Heart left ventricle (tissue), 16 donors: ENCODE measurements at regions not wholly inside any gene's neighbourhood (a gene's known extent, or its start where the extent isn't known, plus 50 kb on each side); places are given as distances from the start of the nearest gene placed in this dataset.

Source experiments
- ATAC-seq, 4 donors: fragments of 200-7000 bp; cut with Tn5 transposase; one replicate each; pipeline ENCODE4 v1.9.1; 2020 to 2022; ENCODE audit warnings: moderate library complexity in 4 of 4, mild to moderate bottlenecking in 3 of 4, moderate number of reproducible peaks in 1 of 4
- DNase-seq, 5 donors: peaks; one replicate each; pipeline ENCODE4 v3.0.0-alpha.2; 2020
- H3K27ac ChIP-seq, 12 donors: fragments of 200-600 bp; sonication (generic) in 4 of 12; one replicate each; pipeline versions ENCODE4 v1.5.0 to v1.8.0; 2016 to 2022; ENCODE audit warnings: mild to moderate bottlenecking in 2 of 12
- H3K27me3 ChIP-seq, 9 donors: fragments of 200-600 bp; sonication (generic) in 2 of 9; one replicate each; pipeline versions ENCODE4 v1.5.1 to v1.8.0; 2016 to 2022; ENCODE audit warnings: mild to moderate bottlenecking in 3 of 9
- H3K36me3 ChIP-seq, 9 donors: fragments of 200-600 bp; sonication (generic) in 2 of 9; one replicate each; pipeline versions ENCODE4 v1.5.0 to v1.8.0; 2018 to 2022; ENCODE audit warnings: mild to moderate bottlenecking in 2 of 9
- H3K4me1 ChIP-seq, 12 donors: fragments of 200-600 bp; sonication (generic) in 4 of 12; one replicate each; pipeline versions ENCODE4 v1.5.0 to v1.8.0; 2016 to 2022; ENCODE audit warnings: mild to moderate bottlenecking in 3 of 12
- H3K4me3 ChIP-seq, 12 donors: fragments of 200-600 bp; sonication (generic) in 4 of 12; one replicate each; pipeline versions ENCODE4 v1.5.0 to v1.8.0; 2017 to 2022; ENCODE audit warnings: mild to moderate bottlenecking in 9 of 12, moderate library complexity in 4 of 12
- H3K9me3 ChIP-seq, 12 donors: fragments of 200-600 bp; sonication (generic) in 4 of 12; one replicate each; pipeline versions ENCODE4 v1.5.0 to v1.8.0; 2016 to 2022; ENCODE audit warnings: mild to moderate bottlenecking in 1 of 12
- POLR2A ChIP-seq, 2 donors: fragments of 450-650 bp; IDR thresholded peaks; one replicate each; pipeline ENCODE4 v1.6.1; 2017; ENCODE audit warnings: antibody characterized with exemption in 2 of 2, mild to moderate bottlenecking in 2 of 2, moderate library complexity in 2 of 2
- WGBS, 4 donors: extraction: QIAGEN DNeasy Blood & Tissue Kit in 2 of 4; methylation state at CpG; one replicate each; pipeline versions ENCODE4 v1.1.5 to v1.1.7; 2013 to 2018; 5-methylcytosine and 5-hydroxymethylcytosine counted together
- intact Hi-C, 10 donors: fragments of 100-400 bp; cut with DNase I; formaldehyde crosslinking; loops; one replicate each; pipeline versions ENCODE4 v1.11.1 to v1.14.2; 2022
- TF ChIP-seq, protein P1 (sequence below), 12 donors: fragments of 200-600 bp; sonication (generic) in 4 of 12; IDR thresholded peaks; one replicate each; pipeline versions ENCODE4 v1.5.0 to v1.8.0; 2018 to 2022; ENCODE audit warnings: antibody characterized with exemption in 12 of 12, mild to moderate bottlenecking in 5 of 12
- donor health status: ischemic (EF 13 %, LVEDD 7.1; RV severe dilation, severe dysfunction).
- donor health status: healthy with polysubstance abuse.
- donor health status: DM: no; HTN: yes; CAD: no.
- donor health status: DM: no; HTN: no; CAD: no.
- donor health status: ischemic (EF 25% LVEDD 6.9; RV normal size, moderate dysfunction).
- donor health status: ischemic (EF 25% LVEDD 5.7; RV mildly dilated, moderate dysfunction).
- donor health status: healthy.
- donor health status: DM: yes; HTN: yes; CAD: no.
- donor health status: ischemic (EF 35%, LVEDD 5.7; RV mildly dilated, moderate dysfunction).
- donor health status: nonischemic (EF 11% LVEDD 7.7; RV severe dilation, severe dysfunction).
- donor health status: DM: yes; HTN: yes; CAD: no.
- donor health status: PGD.
- donor health status: ischemic (EF 29% LVEDD 5.4; RV normal size, mild dysfunction).
- donor health status: nonischemic (EF 23%, LVEDD 6.1; RV moderate dilation, normal function).

DNA sequence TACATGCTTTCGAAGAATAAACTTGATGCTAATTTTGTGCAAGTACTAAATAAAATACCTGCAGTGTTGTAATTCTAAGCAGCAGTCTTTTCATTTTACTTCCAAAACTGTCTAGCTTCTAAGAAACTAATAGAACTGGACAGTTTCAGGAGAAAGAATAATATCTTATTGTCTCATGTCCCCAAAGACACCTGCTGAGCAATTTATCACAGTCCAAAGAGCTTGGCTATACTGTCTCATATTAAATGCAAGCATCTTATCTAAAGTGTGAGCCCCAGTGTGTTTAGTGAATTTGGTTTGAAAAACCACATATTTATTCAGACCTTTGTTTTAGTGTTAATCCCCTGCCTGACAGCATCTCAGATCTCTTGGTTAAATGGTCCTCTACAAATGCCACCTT is 374.3 kb downstream of the TMX3 start:
- Histone ChIP-seq H3K27ac (no peak overlapping the region), H3K4me3 (no peak overlapping the region), H3K9me3 (peaks cover 0 to 7% (median 0%) of the 10 kb centered on the region in 12 donors), H3K27me3 (no peaks in the 10 kb centered on the region), H3K4me1 (no peaks in the 10 kb centered on the region), H3K36me3 (no peaks in the 10 kb centered on the region)
- DNase-seq (no peak), ATAC-seq (no peak)
- TF ChIP-seq, protein P1, sequence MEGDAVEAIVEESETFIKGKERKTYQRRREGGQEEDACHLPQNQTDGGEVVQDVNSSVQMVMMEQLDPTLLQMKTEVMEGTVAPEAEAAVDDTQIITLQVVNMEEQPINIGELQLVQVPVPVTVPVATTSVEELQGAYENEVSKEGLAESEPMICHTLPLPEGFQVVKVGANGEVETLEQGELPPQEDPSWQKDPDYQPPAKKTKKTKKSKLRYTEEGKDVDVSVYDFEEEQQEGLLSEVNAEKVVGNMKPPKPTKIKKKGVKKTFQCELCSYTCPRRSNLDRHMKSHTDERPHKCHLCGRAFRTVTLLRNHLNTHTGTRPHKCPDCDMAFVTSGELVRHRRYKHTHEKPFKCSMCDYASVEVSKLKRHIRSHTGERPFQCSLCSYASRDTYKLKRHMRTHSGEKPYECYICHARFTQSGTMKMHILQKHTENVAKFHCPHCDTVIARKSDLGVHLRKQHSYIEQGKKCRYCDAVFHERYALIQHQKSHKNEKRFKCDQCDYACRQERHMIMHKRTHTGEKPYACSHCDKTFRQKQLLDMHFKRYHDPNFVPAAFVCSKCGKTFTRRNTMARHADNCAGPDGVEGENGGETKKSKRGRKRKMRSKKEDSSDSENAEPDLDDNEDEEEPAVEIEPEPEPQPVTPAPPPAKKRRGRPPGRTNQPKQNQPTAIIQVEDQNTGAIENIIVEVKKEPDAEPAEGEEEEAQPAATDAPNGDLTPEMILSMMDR (IDR thresholded peaks at IDR 0.05), result no peak
- intact Hi-C loops, result no loop called here
- 90 to 94% (median 91%) methylated on average over 1 of the region's 1 CpG for WGBS, 4 donors

DNA sequence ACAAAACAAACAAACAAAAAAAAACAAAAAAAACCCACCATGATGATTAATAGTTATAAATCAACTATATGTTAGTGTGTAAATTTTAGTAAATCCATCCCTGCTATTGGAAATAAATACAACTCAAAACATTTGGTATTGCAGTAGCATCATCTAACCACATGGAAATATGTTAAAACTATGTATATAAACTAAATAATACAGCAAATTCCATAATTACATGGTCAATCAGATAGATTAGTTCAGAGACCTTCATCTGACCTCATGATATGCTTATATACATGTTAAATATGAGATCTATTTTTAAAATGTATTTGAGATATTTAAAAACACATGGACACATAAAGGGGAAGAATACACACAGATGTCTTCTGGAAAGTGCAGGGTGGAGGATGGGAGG is 384.2 kb downstream of the TMX3 start:
- Histone ChIP-seq H3K27ac (no peak overlapping the region), H3K4me3 (no peak overlapping the region), H3K27me3 (no peaks in the 10 kb centered on the region), H3K36me3 (no peaks in the 10 kb centered on the region), H3K9me3 (no peaks in the 10 kb centered on the region), H3K4me1 (no peaks in the 10 kb centered on the region)
- TF ChIP-seq POLR2A (IDR thresholded peaks at IDR 0.05), result no peak
- TF ChIP-seq, protein P1 (IDR thresholded peaks at IDR 0.05), result peak in 2 of 12 donors; percentile 12 to 24
- ATAC-seq, result no peak
- DNase-seq, result no peak
- intact Hi-C loops, result no loop called here

DNA sequence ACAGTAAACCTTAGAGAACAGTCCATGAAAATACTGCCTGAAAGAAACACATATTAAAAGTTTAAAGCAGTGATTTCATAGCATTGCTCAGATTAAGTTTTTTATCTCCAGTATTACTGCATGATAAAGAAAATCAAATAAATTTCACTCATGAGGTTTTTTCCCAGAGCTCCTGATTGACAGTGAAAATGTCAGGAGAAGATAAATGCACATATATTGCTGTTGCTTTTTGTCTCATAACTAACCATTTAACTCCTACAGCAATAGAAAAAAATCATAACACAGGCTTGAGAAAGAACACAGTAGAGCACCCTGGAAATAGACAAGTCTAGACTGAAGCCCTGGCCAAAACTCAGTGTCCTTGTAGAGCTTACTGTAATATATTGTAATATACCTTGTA is 391.0 kb downstream of the TMX3 start:
- H3K9me3 ChIP-seq, result no peaks in the 10 kb centered on the region
- no peak overlapping the region for H3K27ac ChIP-seq
- DNase-seq, result no peak
- no peaks in the 10 kb centered on the region for H3K4me1 ChIP-seq
- no peaks in the 10 kb centered on the region for H3K27me3 ChIP-seq
- no peak for TF ChIP-seq POLR2A (IDR thresholded peaks at IDR 0.05)
- TF ChIP-seq, protein P1 (IDR thresholded peaks at IDR 0.05), result no peak
- intact Hi-C loops, result no loop called here
- ATAC-seq, result no peak
- no peak overlapping the region for H3K4me3 ChIP-seq
- H3K36me3 ChIP-seq, result no peaks in the 10 kb centered on the region

DNA sequence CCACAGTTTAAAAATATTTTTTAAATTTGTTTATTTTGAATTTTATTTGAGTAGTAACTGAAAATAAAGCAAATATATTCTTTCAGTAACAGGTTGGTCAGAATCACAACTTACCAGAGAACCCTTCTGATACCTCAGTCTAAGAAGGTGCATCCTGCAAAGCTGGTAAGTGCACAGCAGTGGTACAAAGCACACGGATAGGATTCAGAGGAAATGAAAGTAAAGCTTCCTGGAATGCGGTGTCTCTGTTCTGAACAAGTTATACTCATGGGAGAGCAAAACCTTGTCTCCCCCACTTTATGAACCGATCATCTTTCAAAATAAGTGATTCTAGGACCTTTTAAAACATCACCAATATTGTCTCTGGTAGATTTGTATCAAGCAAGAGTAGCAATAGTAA is 398.3 kb downstream of the TMX3 start:
- Histone ChIP-seq H3K9me3 (no peaks in the 10 kb centered on the region), H3K27me3 (no peaks in the 10 kb centered on the region), H3K27ac (no peak overlapping the region), H3K36me3 (no peaks in the 10 kb centered on the region), H3K4me3 (peak overlapping the region in 6 of 12 donors; percentile 8 to 47 (median 24)), H3K4me1 (no peaks in the 10 kb centered on the region)
- 32 to 52% (median 46%) methylated on average over 3 of the region's 3 CpGs for WGBS, 4 donors
- ATAC-seq (no peak), DNase-seq (no peak)
- TF ChIP-seq, protein P1 (IDR thresholded peaks at IDR 0.05), result no peak
- TF ChIP-seq POLR2A (IDR thresholded peaks at IDR 0.05), result no peak
- intact Hi-C loops, result no loop called here
